ENCODE measurements at regions not wholly inside any gene's neighbourhood (a gene's known extent, or its start where the extent isn't known, plus 50 kb on each side); places are given as distances from the start of the nearest gene placed in this dataset.

GRCh38 chr4:135290136-135290535, 1088.5 kb upstream of the PABPC4L start:
- TF ChIP-seq, protein P1, sequence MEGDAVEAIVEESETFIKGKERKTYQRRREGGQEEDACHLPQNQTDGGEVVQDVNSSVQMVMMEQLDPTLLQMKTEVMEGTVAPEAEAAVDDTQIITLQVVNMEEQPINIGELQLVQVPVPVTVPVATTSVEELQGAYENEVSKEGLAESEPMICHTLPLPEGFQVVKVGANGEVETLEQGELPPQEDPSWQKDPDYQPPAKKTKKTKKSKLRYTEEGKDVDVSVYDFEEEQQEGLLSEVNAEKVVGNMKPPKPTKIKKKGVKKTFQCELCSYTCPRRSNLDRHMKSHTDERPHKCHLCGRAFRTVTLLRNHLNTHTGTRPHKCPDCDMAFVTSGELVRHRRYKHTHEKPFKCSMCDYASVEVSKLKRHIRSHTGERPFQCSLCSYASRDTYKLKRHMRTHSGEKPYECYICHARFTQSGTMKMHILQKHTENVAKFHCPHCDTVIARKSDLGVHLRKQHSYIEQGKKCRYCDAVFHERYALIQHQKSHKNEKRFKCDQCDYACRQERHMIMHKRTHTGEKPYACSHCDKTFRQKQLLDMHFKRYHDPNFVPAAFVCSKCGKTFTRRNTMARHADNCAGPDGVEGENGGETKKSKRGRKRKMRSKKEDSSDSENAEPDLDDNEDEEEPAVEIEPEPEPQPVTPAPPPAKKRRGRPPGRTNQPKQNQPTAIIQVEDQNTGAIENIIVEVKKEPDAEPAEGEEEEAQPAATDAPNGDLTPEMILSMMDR (IDR thresholded peaks at IDR 0.05), result no peak
- TF ChIP-seq POLR2A (IDR thresholded peaks at IDR 0.05), result no peak

All from thyroid gland (tissue), 4 donors.